ENCODE measurements at regions not wholly inside any gene's neighbourhood (a gene's known extent, or its start where the extent isn't known, plus 50 kb on each side); places are given as distances from the start of the nearest gene placed in this dataset.
"Not testable (repeated sequence)": the region's sequence is repeated elsewhere in the genome, so short reads cannot be mapped to it uniquely, and the experiment has no call there.

DNA sequence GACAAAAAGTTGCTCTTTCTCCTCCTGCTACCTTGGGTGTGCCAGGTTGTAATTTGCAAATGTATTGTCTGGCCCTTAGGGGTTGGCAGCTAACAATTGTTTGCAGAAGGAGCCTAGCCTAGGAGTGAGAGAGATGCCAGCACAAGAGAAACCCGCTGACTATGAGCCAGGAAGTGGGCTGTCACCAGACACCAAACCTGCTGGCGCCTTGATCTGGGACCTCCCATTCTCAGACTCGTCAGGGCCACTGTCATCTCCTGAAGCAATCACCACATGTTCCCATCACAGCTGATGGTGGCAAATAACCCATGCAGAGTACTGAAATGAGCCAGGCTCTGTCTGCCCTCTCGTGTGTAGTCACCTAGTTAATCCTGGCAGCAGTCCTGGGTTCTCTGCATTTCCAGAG, 406.4 kb upstream of the NPAP1 start:
- DNase-seq (ENCODE audit: low spot score): peak; percentile 65
- TF ChIP-seq POLR2AphosphoS5 (IDR thresholded peaks at IDR 0.05): peak; percentile 15
- TF ChIP-seq, protein P1, sequence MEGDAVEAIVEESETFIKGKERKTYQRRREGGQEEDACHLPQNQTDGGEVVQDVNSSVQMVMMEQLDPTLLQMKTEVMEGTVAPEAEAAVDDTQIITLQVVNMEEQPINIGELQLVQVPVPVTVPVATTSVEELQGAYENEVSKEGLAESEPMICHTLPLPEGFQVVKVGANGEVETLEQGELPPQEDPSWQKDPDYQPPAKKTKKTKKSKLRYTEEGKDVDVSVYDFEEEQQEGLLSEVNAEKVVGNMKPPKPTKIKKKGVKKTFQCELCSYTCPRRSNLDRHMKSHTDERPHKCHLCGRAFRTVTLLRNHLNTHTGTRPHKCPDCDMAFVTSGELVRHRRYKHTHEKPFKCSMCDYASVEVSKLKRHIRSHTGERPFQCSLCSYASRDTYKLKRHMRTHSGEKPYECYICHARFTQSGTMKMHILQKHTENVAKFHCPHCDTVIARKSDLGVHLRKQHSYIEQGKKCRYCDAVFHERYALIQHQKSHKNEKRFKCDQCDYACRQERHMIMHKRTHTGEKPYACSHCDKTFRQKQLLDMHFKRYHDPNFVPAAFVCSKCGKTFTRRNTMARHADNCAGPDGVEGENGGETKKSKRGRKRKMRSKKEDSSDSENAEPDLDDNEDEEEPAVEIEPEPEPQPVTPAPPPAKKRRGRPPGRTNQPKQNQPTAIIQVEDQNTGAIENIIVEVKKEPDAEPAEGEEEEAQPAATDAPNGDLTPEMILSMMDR (IDR thresholded peaks at IDR 0.05): no peak
- WGBS: 32% methylated on average over 4 of the region's 4 CpGs
- Histone ChIP-seq H3K4me3 (no peak overlapping the region), H3K9me3 (no peaks in the 10 kb centered on the region), H3K27me3 (replicated peaks; ENCODE audit: insufficient read depth) (no peaks in the 10 kb centered on the region), H3K27ac (no peak overlapping the region), H3K4me1 (replicated peaks) (no peaks in the 10 kb centered on the region), H3K36me3 (no peaks in the 10 kb centered on the region)
- intact Hi-C loops (cut with DNase I): no loop called here

- no peaks in the 10 kb centered on the region for H3K9me3 ChIP-seq
- H3K27ac ChIP-seq: no peak overlapping the region
- no peaks in the 10 kb centered on the region for H3K36me3 ChIP-seq
- intact Hi-C loops (cut with DNase I): no loop called here
- no peaks in the 10 kb centered on the region for H3K27me3 ChIP-seq (replicated peaks; ENCODE audit: insufficient read depth)
- no peak overlapping the region for H3K4me3 ChIP-seq
- TF ChIP-seq, protein P1 (IDR thresholded peaks at IDR 0.05): no peak
- TF ChIP-seq POLR2A (IDR thresholded peaks at IDR 0.05) (no peak), POLR2AphosphoS5 (IDR thresholded peaks at IDR 0.05) (no peak)
- 87% methylated on average over 13 of the region's 13 CpGs for WGBS
- no peak for DNase-seq (ENCODE audit: low spot score)
- no peaks in the 10 kb centered on the region for H3K4me1 ChIP-seq (replicated peaks)
Measured at GRCh38 chr15:24269923-24270322, 405.7 kb upstream of the NPAP1 start.

DNA sequence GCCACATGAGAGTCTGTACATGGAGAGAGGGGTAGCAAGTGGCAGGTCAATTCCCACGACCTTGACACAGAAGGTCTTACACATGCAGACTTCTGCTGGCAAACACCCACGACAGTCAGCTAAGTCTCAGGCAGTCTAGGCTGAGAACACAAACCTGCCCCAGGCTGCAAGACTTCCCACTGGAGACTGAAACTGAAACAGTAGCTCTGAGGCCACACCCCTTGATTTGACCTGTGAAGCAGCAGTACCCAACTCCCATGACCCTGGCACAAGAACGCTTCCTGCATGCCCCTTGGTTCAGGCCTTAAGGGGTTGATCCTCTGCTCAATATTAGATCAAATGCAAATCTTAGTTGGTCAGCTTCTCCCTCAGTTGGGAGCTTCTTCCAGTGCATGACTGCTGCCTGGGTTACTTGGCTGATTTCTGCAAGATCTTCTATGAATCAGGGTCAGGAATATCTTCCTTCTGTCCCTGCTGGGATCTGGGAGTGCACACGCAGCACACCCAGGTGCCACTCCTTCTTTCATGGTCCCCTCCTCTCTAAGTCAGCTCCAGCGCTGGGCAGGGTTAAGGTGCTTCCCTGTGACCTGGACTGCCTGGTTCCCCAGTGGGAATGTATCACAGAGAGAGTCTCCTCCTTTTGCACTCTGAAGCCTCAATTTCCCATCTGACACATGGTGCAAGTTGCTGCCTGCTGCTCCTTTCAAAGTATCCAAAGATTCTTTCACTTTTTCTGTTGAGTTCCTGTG, 403.9 kb upstream of the NPAP1 start:
- DNase-seq (ENCODE audit: low spot score); H3K36me3 ChIP-seq; H3K9me3 ChIP-seq; intact Hi-C loops (cut with DNase I); H3K4me3 ChIP-seq; H3K4me1 ChIP-seq (replicated peaks); H3K27me3 ChIP-seq (replicated peaks; ENCODE audit: insufficient read depth); H3K27ac ChIP-seq: not testable (repeated sequence)
- WGBS: 61% methylated on average over 5 of the region's 5 CpGs

DNA sequence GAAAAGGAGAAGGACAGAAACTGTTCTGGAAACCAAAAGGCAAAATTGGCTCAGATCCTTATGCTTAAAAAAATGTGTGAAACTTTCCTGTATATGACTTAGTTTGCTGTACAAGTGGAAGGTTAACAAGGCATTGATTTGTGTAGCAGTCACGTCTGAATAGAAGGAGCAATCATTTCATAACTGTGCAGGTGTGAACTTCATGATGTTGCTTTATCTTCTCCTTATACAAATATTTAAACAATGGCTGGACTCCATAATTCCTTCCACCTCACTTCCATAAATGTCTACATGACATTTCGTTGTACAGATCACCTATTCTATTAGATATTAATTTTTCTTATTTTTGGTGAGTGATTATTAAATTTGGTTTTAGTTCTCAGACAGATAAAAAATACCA, 382.7 kb upstream of the NPAP1 start:
- Histone ChIP-seq H3K27me3 (replicated peaks; ENCODE audit: insufficient read depth) (no peaks in the 10 kb centered on the region), H3K4me3 (no peak overlapping the region), H3K9me3 (no peaks in the 10 kb centered on the region), H3K27ac (no peak overlapping the region), H3K4me1 (replicated peaks) (no peaks in the 10 kb centered on the region), H3K36me3 (no peaks in the 10 kb centered on the region)
- no peak for DNase-seq (ENCODE audit: low spot score)
- 30% methylated on average over 2 of the region's 2 CpGs for WGBS
- intact Hi-C loops (cut with DNase I): no loop called here
- TF ChIP-seq POLR2AphosphoS5 (IDR thresholded peaks at IDR 0.05) (no peak), POLR2A (IDR thresholded peaks at IDR 0.05) (no peak)
- TF ChIP-seq, protein P1 (IDR thresholded peaks at IDR 0.05): no peak

- WGBS: 75% methylated on average over 8 of the region's 8 CpGs
- H3K27ac ChIP-seq; DNase-seq (ENCODE audit: low spot score); H3K36me3 ChIP-seq; H3K4me3 ChIP-seq; H3K27me3 ChIP-seq (replicated peaks; ENCODE audit: insufficient read depth); intact Hi-C loops (cut with DNase I); H3K4me1 ChIP-seq (replicated peaks); H3K9me3 ChIP-seq: not testable (repeated sequence)
Measured at GRCh38 chr15:24300804-24301368, 374.7 kb upstream of the NPAP1 start.

DNA sequence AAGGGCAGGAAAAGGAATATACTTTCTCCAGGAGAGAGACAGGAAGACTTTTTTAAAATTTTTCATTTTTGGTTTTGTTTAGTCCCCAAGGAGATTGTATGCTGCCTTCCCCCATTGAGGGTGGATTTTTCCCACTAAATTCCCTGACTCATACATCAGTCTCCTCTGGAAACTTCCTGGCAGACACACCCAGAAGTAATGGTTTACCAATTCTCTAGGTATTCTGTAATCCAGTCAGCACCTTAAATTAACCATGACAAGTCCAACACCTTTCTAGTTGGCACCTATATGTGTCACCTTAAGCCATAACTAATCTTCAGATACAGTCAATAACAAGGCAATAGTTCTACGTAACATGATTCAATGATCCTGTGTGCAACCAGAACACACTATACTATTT, 373.6 kb upstream of the NPAP1 start:
- H3K9me3 ChIP-seq; H3K4me1 ChIP-seq (replicated peaks); H3K27ac ChIP-seq; intact Hi-C loops (cut with DNase I); H3K4me3 ChIP-seq; H3K36me3 ChIP-seq; DNase-seq (ENCODE audit: low spot score); H3K27me3 ChIP-seq (replicated peaks; ENCODE audit: insufficient read depth): not testable (repeated sequence)
- 100% methylated on average over 1 of the region's 1 CpG for WGBS

GRCh38 chr15:24304747-24305146, 370.8 kb upstream of the NPAP1 start:
- H3K4me1 ChIP-seq (replicated peaks); H3K36me3 ChIP-seq; H3K9me3 ChIP-seq; H3K4me3 ChIP-seq; DNase-seq (ENCODE audit: low spot score); intact Hi-C loops (cut with DNase I); H3K27ac ChIP-seq; H3K27me3 ChIP-seq (replicated peaks; ENCODE audit: insufficient read depth): not testable (repeated sequence)
- 60% methylated on average over 2 of the region's 2 CpGs for WGBS

- 57% methylated on average over 1 of the region's 1 CpG for WGBS
- H3K4me1 ChIP-seq (replicated peaks); H3K27me3 ChIP-seq (replicated peaks; ENCODE audit: insufficient read depth); intact Hi-C loops (cut with DNase I); H3K4me3 ChIP-seq; DNase-seq (ENCODE audit: low spot score); H3K27ac ChIP-seq; H3K36me3 ChIP-seq; H3K9me3 ChIP-seq: not testable (repeated sequence)
Measured at GRCh38 chr15:24305643-24306042, 369.9 kb upstream of the NPAP1 start.

DNA sequence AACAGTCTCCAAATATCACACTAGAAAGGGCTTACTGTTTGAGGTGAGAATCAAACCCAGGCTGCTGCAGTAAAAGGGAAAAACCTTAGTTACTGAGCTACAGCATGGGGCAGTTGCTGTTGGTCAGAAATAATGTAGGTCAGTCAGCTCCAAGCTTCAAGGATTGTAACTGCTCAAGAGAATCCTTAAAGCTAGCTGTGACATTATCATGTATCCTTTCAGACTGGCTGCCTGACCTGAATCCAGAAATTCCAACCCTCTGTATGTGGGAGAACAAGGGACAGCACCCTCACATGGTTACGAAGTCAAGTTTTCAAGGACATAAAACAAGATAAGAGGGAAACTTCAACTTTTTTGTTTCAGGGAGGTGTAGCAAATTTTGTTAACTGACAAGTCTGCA, 365.9 kb upstream of the NPAP1 start:
- intact Hi-C loops (cut with DNase I); H3K27me3 ChIP-seq (replicated peaks; ENCODE audit: insufficient read depth); DNase-seq (ENCODE audit: low spot score); H3K9me3 ChIP-seq; H3K4me1 ChIP-seq (replicated peaks); H3K36me3 ChIP-seq; H3K4me3 ChIP-seq; H3K27ac ChIP-seq: not testable (repeated sequence)
- 86% methylated on average over 1 of the region's 1 CpG for WGBS

All from prostate gland (tissue), 2 donors.